Right lobe of liver (tissue), 6 donors: ENCODE measurements at regions not wholly inside any gene's neighbourhood (a gene's known extent, or its start where the extent isn't known, plus 50 kb on each side); places are given as distances from the start of the nearest gene placed in this dataset.

ENCODE experiments used
- ATAC-seq, 4 donors: fragments of 200-7000 bp; cut with Tn5 transposase; one replicate each; pipeline ENCODE4 v1.9.1; 2020; ENCODE audit warnings: mild to moderate bottlenecking in 4 of 4, moderate library complexity in 4 of 4
- DNase-seq, 3 donors: peaks; one replicate each; pipeline ENCODE4 v3.0.0-alpha.2; 2020
- H3K27ac ChIP-seq, 3 donors: fragments of 200-600 bp; one replicate each; pipeline ENCODE4 v1.8.0; 2022
- H3K27me3 ChIP-seq, 2 donors: fragments of 200-600 bp; one replicate each; pipeline ENCODE4 v1.8.0; 2022
- H3K36me3 ChIP-seq, 4 donors: fragments of 200-600 bp; sonication (generic) in 1 of 4; one replicate each; pipeline versions ENCODE4 v1.5.1 to v1.8.0; 2017 to 2022; ENCODE audit warnings: control low read depth in 1 of 4
- H3K4me1 ChIP-seq, 4 donors: fragments of 200-600 bp; sonication (generic) in 1 of 4; one replicate each; pipeline versions ENCODE4 v1.5.1 to v1.8.0; 2017 to 2022; ENCODE audit warnings: control low read depth in 1 of 4
- H3K4me3 ChIP-seq, 3 donors: fragments of 200-600 bp; one replicate each; pipeline ENCODE4 v1.8.0; 2022
- H3K9me3 ChIP-seq, 4 donors: fragments of 200-600 bp; sonication (generic) in 1 of 4; one replicate each; pipeline versions ENCODE4 v1.5.1 to v1.8.0; 2017 to 2022; ENCODE audit warnings: control low read depth in 1 of 4
- CTCF ChIP-seq, 4 donors: fragments of 200-600 bp in 3 of 4; fragments of 450-650 bp in 1 of 4; IDR thresholded peaks; one replicate each; pipeline versions ENCODE4 v1.5.1 to v1.8.0; 2016 to 2022; ENCODE audit warnings: antibody characterized with exemption in 4 of 4, mild to moderate bottlenecking in 2 of 4
- POLR2A ChIP-seq: fragments of 450-650 bp; IDR thresholded peaks from one replicate; pipeline ENCODE4 v1.6.1; 2017; ENCODE audit warnings: antibody characterized with exemption, mild to moderate bottlenecking
- WGBS: methylation state at CpG from one replicate; pipeline ENCODE4 v1.1.6; 2018; ENCODE audit warnings: low coverage, low lambda C conversion rate; ENCODE audit not compliant: insufficient coverage; ENCODE audit errors: missing lambda C conversion rate; 5-methylcytosine and 5-hydroxymethylcytosine counted together
- intact Hi-C, 2 donors: fragments of 100-400 bp; cut with DNase I; formaldehyde crosslinking; loops; one replicate each; pipeline versions ENCODE4 v1.11.2 to v1.14.1; 2022
- donor health status: DM: no; HTN: yes; CAD: no.
- donor health status: DM: no; HTN: no; CAD: no.
- donor health status: DM: no; HTN: no; CAD: no.
- donor health status: DM: no; HTN: yes; CAD: no.
- donor health status: DM: no; HTN: yes; CAD: no.

GRCh38 chr1:238119861-238120260, 229.1 kb upstream of the ZP4 start:
- H3K36me3 ChIP-seq: no peaks in the 10 kb centered on the region
- no peak overlapping the region for H3K4me3 ChIP-seq
- no peaks in the 10 kb centered on the region for H3K27me3 ChIP-seq
- TF ChIP-seq CTCF (IDR thresholded peaks at IDR 0.05): no peak
- no peak for TF ChIP-seq POLR2A
- H3K27ac ChIP-seq: no peak overlapping the region
- intact Hi-C loops: no loop called here
- H3K9me3 ChIP-seq: no peaks in the 10 kb centered on the region
- 14% methylated on average over 1 of the region's 1 CpG for WGBS
- no peaks in the 10 kb centered on the region for H3K4me1 ChIP-seq
- DNase-seq (no peak), ATAC-seq (no peak)

GRCh38 chr1:238119060-238119459, 228.3 kb upstream of the ZP4 start:
- 19% methylated on average over 3 of the region's 4 CpGs for WGBS
- no peak for DNase-seq

GRCh38 chr1:238115852-238116251, 225.1 kb upstream of the ZP4 start:
- WGBS: 49% methylated on average over 3 of the region's 3 CpGs
- intact Hi-C loops: no loop called here
- no peaks in the 10 kb centered on the region for H3K4me1 ChIP-seq
- no peaks in the 10 kb centered on the region for H3K9me3 ChIP-seq
- no peak overlapping the region for H3K27ac ChIP-seq
- TF ChIP-seq CTCF (IDR thresholded peaks at IDR 0.05) (no peak), POLR2A (no peak)
- H3K36me3 ChIP-seq: no peaks in the 10 kb centered on the region
- DNase-seq: no peak
- ATAC-seq: no peak
- H3K4me3 ChIP-seq: no peak overlapping the region
- no peaks in the 10 kb centered on the region for H3K27me3 ChIP-seq

More at GRCh38 chr1:238119060-238119459, 228.3 kb upstream of the ZP4 start:
- H3K27me3 ChIP-seq: no peaks in the 10 kb centered on the region
- TF ChIP-seq CTCF (IDR thresholded peaks at IDR 0.05) (no peak), POLR2A (no peak)
- ATAC-seq: peak in 1 of 4 donors; percentile 18
- no peaks in the 10 kb centered on the region for H3K36me3 ChIP-seq
- no peaks in the 10 kb centered on the region for H3K4me1 ChIP-seq
- H3K27ac ChIP-seq: no peak overlapping the region
- intact Hi-C loops: no loop called here
- H3K4me3 ChIP-seq: no peak overlapping the region
- H3K9me3 ChIP-seq: no peaks in the 10 kb centered on the region

- Histone ChIP-seq H3K27me3 (no peaks in the 10 kb centered on the region), H3K36me3 (no peaks in the 10 kb centered on the region), H3K27ac (no peak overlapping the region), H3K4me1 (no peaks in the 10 kb centered on the region), H3K9me3 (no peaks in the 10 kb centered on the region), H3K4me3 (no peak overlapping the region)
- intact Hi-C loops: no loop called here
- no peak for TF ChIP-seq POLR2A
- no peak for TF ChIP-seq CTCF (IDR thresholded peaks at IDR 0.05)
- DNase-seq: no peak
- WGBS: 39% methylated on average over 5 of the region's 5 CpGs
- no peak for ATAC-seq
Observed at GRCh38 chr1:238112952-238113621, 222.4 kb upstream of the ZP4 start.
